Astrocyte of the spinal cord (primary cell): ENCODE measurements at regions not wholly inside any gene's neighbourhood (a gene's known extent, or its start where the extent isn't known, plus 50 kb on each side); places are given as distances from the start of the nearest gene placed in this dataset.

Experiments used
- DNase-seq: peaks from one replicate; pipeline ENCODE4 v3.0.0; 2011; ENCODE audit warnings: low read depth, low spot score
- H3K4me3 ChIP-seq: 2 replicates; pipeline ENCODE4 v1.5.1; 2011; ENCODE audit warnings: low read depth, mild to moderate bottlenecking, low read length, moderate library complexity
- in situ Hi-C: cut with HindIII; loops from 2 replicates; pipeline ENCODE4 v1.10.0; 2017; ENCODE audit warnings: low sequenced_read_pairs
- TF ChIP-seq, protein P1 (sequence below): IDR thresholded peaks from 2 replicates; pipeline ENCODE4 v1.5.1; 2012; ENCODE audit warnings: low read depth, mild to moderate bottlenecking, low read length, inconsistent platforms

DNA sequence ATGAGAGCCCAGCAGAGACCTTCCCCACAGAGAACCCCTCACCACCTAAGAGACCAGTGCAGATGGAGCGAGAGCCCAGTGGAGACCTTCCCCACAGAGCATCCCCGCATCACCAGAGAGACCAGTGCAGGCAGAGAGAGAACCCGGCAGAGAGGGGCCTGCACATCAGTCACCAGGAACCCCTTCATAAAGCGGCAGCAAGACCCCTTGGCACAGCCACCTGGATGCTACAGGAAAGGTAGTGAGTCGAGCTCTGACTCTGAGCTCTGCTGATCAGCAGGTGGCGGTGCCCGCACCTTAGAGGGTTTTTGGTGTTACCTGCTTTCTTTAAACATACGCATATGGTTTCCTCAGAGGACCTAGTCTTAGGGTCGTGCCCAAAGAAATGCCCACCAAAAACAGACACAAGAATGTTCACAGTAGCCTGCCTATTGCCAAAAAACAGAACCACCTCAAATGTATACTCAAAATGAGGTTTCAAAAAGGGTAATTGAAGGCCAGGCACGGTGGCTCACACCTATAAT, 678.7 kb downstream of the BRD1 start:
- DNase-seq = no peak
- in situ Hi-C loops = no loop called here
- H3K4me3 ChIP-seq = no peak overlapping the region
- TF ChIP-seq, protein P1, sequence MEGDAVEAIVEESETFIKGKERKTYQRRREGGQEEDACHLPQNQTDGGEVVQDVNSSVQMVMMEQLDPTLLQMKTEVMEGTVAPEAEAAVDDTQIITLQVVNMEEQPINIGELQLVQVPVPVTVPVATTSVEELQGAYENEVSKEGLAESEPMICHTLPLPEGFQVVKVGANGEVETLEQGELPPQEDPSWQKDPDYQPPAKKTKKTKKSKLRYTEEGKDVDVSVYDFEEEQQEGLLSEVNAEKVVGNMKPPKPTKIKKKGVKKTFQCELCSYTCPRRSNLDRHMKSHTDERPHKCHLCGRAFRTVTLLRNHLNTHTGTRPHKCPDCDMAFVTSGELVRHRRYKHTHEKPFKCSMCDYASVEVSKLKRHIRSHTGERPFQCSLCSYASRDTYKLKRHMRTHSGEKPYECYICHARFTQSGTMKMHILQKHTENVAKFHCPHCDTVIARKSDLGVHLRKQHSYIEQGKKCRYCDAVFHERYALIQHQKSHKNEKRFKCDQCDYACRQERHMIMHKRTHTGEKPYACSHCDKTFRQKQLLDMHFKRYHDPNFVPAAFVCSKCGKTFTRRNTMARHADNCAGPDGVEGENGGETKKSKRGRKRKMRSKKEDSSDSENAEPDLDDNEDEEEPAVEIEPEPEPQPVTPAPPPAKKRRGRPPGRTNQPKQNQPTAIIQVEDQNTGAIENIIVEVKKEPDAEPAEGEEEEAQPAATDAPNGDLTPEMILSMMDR = no peak

DNA sequence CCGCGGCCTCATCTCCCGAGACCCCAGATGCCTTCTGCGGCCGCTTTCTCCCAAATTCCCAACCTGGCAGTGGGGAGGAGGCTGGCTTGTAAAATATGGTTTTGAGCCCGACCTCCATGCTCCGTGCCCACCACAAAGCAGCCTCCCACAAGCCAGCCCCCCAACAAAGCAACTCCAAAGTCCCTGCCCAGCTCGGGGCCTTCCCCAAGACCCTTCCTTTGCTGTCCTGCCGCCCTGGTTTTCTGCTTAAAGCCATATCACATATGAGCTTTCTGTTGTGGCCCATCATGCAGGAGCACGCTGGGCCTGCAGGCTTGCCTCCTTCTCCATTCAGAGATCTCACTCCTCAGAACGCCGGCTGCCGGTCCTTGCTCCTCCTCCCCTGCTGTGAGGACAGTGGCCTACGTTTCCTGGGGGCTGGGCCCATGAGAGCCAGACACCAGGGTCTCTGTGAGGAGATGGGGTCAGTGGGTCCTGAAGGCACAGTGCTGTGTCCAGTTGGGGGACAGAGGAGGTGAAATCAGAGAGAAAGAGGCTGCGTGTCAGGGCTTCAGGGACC, 680.0 kb downstream of the BRD1 start:
- no peak for DNase-seq
- TF ChIP-seq, protein P1 = no peak
- in situ Hi-C loops = no loop called here
- H3K4me3 ChIP-seq = no peak overlapping the region

DNA sequence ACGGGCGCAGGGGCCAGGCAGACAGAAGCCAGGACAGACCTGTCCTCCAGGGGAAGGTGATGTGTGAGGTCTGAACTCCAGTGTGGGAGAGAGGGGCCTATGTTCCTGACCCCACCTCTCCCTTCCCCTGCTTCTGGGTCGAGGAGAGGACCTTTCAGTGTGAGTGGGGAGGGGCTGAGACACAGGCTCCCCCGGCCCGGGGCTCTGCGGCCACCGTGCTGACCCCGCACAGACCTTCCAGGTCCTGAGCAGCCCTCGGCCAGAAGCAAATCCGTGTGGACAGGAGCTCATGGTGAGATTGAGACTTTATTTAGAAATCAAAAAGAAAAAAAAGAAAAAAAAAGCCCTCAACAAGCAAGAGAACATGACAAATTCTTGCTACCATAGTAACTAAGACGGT, 680.5 kb downstream of the BRD1 start:
- H3K4me3 ChIP-seq = no peak overlapping the region
- in situ Hi-C loops = no loop called here
- no peak for DNase-seq
- TF ChIP-seq, protein P1 = no peak

DNA sequence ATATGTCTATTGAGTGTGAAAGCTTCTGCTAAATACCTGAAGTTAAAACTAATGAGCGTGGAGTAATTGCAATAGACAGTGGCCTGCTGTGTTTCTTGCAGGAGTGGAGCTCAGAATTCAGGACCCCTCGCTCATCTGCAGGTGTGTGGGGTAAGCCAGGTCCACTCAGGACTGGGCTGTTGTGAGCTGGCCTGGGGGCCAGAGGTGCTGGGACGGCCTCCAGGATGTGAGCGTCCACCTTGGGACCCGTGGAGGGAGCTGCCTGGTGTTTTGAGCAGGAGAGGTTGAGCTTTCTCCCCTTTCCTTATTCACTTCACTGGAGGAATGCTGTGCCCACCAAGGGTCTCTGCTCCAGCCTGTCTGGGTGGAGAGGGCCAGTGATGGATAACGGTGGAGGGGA, 681.2 kb downstream of the BRD1 start:
- in situ Hi-C loops = no loop called here
- H3K4me3 ChIP-seq = no peak overlapping the region
- DNase-seq = no peak
- TF ChIP-seq, protein P1 = no peak

DNA sequence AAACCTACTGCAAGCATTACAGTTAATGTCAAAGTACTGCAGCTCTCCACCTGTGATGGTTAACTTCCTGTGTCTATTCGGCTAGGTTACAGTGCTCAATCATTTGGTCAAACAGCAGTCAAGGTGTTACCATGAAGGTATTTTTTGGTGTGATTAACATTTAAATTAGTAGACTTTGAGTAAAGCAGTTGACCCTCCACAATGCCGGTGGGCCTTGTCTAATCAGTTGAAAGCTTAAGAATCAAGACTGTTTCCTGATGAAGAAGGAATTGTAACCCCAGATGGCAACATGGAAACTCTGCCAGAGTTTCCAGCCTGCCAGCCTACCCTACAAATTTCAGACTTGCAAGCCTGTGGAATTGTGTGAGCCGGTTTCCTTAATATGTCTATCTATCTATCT, 683.9 kb downstream of the BRD1 start:
- no peak for DNase-seq
- TF ChIP-seq, protein P1 = no peak
- no peak overlapping the region for H3K4me3 ChIP-seq
- in situ Hi-C loops = no loop called here

DNA sequence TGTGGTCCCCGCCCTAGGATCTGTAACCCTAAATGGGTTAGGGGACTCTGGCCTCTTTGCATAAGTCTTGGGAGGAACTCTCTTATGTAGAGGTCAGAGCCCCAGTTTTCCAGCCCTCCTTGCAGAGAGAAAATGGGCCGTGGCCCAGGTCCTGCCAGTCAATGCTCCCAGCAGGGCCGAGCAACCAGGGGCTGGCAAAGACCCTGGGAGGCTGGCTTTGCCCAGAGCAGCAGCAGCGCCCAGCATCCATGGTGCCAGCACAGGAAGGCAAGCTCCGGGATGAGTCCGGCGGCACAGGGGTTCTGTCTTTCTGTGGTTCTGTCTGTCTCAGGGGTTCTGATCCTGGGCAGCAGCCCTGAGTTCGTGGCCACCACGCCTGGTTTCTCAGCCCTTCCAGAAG, 684.8 kb downstream of the BRD1 start:
- no peak for DNase-seq
- in situ Hi-C loops = no loop called here

More for the DNA sequence above, 684.8 kb downstream of the BRD1 start:
- TF ChIP-seq, protein P1 = no peak
- no peak overlapping the region for H3K4me3 ChIP-seq
